GM23338 (cell line): ENCODE measurements at regions not wholly inside any gene's neighbourhood (a gene's known extent, or its start where the extent isn't known, plus 50 kb on each side); places are given as distances from the start of the nearest gene placed in this dataset.

Experiments
- ATAC-seq: fragments of 200-7000 bp; cut with Tn5 transposase; 3 replicates; pipeline ENCODE4 v1.9.1; 2020
- DNase-seq: peaks from one replicate; pipeline ENCODE4 v3.0.0-alpha.2; 2015; ENCODE audit warnings: low spot score
- H2AFZ ChIP-seq: fragments of 200-600 bp; sonication (generic); 2 replicates; pipeline ENCODE4 v1.8.0; 2016; ENCODE audit warnings: antibody characterized with exemption, mild to moderate bottlenecking, moderate library complexity
- H3F3A ChIP-seq: fragments of 200-600 bp; sonication (generic); replicated peaks from 2 replicates; pipeline ENCODE4 v1.8.0; 2017; ENCODE audit warnings: antibody characterized with exemption, mixed run types, low read depth
- H3K27ac ChIP-seq: fragments of 200-600 bp; sonication (generic); 2 replicates; pipeline ENCODE4 v1.6.1; 2016; ENCODE audit warnings: low read depth
- H3K27me3 ChIP-seq: fragments of 200-600 bp; sonication (generic); 2 replicates; pipeline ENCODE4 v1.8.0; 2016; ENCODE audit warnings: mild to moderate bottlenecking, mixed run types, moderate library complexity; ENCODE audit not compliant: insufficient read depth
- H3K36me3 ChIP-seq: fragments of 200-600 bp; sonication (generic); 2 replicates; pipeline ENCODE4 v1.8.0; 2016; ENCODE audit warnings: mild to moderate bottlenecking; ENCODE audit not compliant: insufficient read depth
- H3K4me1 ChIP-seq: fragments of 200-600 bp; sonication (generic); 2 replicates; pipeline ENCODE4 v1.8.0; 2016; ENCODE audit warnings: mild to moderate bottlenecking, moderate library complexity; ENCODE audit not compliant: insufficient read depth
- H3K4me2 ChIP-seq: fragments of 200-600 bp; sonication (generic); 2 replicates; pipeline ENCODE4 v1.7.1; 2017; ENCODE audit warnings: mixed run types
- H3K4me3 ChIP-seq: fragments of 200-600 bp; sonication (generic); 2 replicates; pipeline ENCODE4 v1.6.1; 2016; ENCODE audit warnings: mixed run types
- H3K79me2 ChIP-seq: fragments of 200-600 bp; sonication (generic); replicated peaks from 2 replicates; pipeline ENCODE4 v1.8.0; 2017; ENCODE audit warnings: mild to moderate bottlenecking; ENCODE audit not compliant: insufficient read depth
- H3K9me2 ChIP-seq: fragments of 200-600 bp; sonication (generic); 2 replicates; pipeline ENCODE4 v1.8.0; 2017; ENCODE audit not compliant: insufficient read depth
- H4K20me1 ChIP-seq: fragments of 200-600 bp; sonication (generic); replicated peaks from 2 replicates; pipeline ENCODE4 v1.8.0; 2017; ENCODE audit warnings: mild to moderate bottlenecking; ENCODE audit not compliant: insufficient read depth
- H3K27ac Mint-ChIP-seq: 2 replicates; pipeline ENCODE4 v1.8.0; 2020; ENCODE audit warnings: inconsistent platforms, mild to moderate bottlenecking, moderate library complexity, mixed read lengths
- H3K27me3 Mint-ChIP-seq: 3 replicates; pipeline ENCODE4 v1.8.0; 2022; ENCODE audit warnings: low read depth, mild to moderate bottlenecking, moderate library complexity, mixed read lengths, inconsistent platforms; ENCODE audit not compliant: insufficient read depth, poor library complexity
- H3K36me3 Mint-ChIP-seq: 3 replicates; pipeline ENCODE4 v1.8.0; 2021; ENCODE audit warnings: low read depth, mild to moderate bottlenecking, inconsistent platforms, moderate library complexity, mixed read lengths
- H3K4me1 Mint-ChIP-seq: 3 replicates; pipeline ENCODE4 v1.8.0; 2020; ENCODE audit warnings: mild to moderate bottlenecking, inconsistent platforms, mixed read lengths
- H3K4me3 Mint-ChIP-seq: 3 replicates; pipeline ENCODE4 v1.8.0; 2021; ENCODE audit warnings: moderate library complexity, mild to moderate bottlenecking, inconsistent platforms, mixed read lengths
- H3K9me3 Mint-ChIP-seq: 3 replicates; pipeline ENCODE4 v1.8.0; 2020; ENCODE audit warnings: moderate library complexity, mild to moderate bottlenecking, inconsistent platforms, mixed read lengths
- CREB1 ChIP-seq: fragments of 250-450 bp; sonication (Bioruptor Pico); IDR thresholded peaks from 2 replicates; pipeline ENCODE4 v1.5.0; 2020; ENCODE audit warnings: low read depth, mild to moderate bottlenecking, moderate library complexity
- EZH2 ChIP-seq: fragments of 200-600 bp; sonication (generic); IDR thresholded peaks from one replicate; pipeline ENCODE4 v1.8.0; 2017; ENCODE audit warnings: antibody characterized with exemption, mild to moderate bottlenecking, low read depth; ENCODE audit not compliant: unreplicated experiment
- EZH2phosphoT487 ChIP-seq: fragments of 200-600 bp; sonication (generic); IDR thresholded peaks from one replicate; pipeline ENCODE4 v1.8.1; 2018; ENCODE audit warnings: antibody characterized with exemption; ENCODE audit not compliant: unreplicated experiment
- JUNB ChIP-seq: IDR thresholded peaks from one replicate; pipeline ENCODE4 v1.6.1; 2016; ENCODE audit warnings: antibody characterized with exemption; ENCODE audit not compliant: unreplicated experiment
- NANOG ChIP-seq: IDR thresholded peaks from 2 replicates; pipeline ENCODE4 v1.6.1; 2016; ENCODE audit warnings: antibody characterized with exemption, borderline replicate concordance
- POLR2AphosphoS5 ChIP-seq: IDR thresholded peaks from 2 replicates; pipeline ENCODE4 v1.6.1; 2016; ENCODE audit warnings: antibody characterized with exemption, low read depth
- ZNF114 ChIP-seq: fragments of 250-450 bp; sonication (Bioruptor Pico); IDR thresholded peaks from 2 replicates; pipeline ENCODE4 v1.5.0; 2020; ENCODE audit warnings: mild to moderate bottlenecking, moderate library complexity
- ZNF331 ChIP-seq: fragments of 250-450 bp; sonication (Bioruptor Pico); IDR thresholded peaks from 2 replicates; pipeline ENCODE4 v1.5.0; 2020; ENCODE audit warnings: low read depth, mild to moderate bottlenecking, moderate library complexity
- TF ChIP-seq, protein P1 (sequence below), 2 experiments: fragments of 200-600 bp in 1 of 2; sonication (generic) in 1 of 2; conservative IDR thresholded peaks; 2 replicates each; pipeline versions ENCODE4 v1.5.1 to v1.6.1; 2016 to 2017; ENCODE audit warnings: antibody characterized with exemption in 2 of 2, low read depth in 2 of 2, mild to moderate bottlenecking in 2 of 2, moderate library complexity in 1 of 2
- TF ChIP-seq, protein P2 (sequence below): IDR thresholded peaks from one replicate; pipeline ENCODE4 v1.6.1; 2018; ENCODE audit warnings: antibody characterized with exemption; ENCODE audit not compliant: unreplicated experiment

DNA sequence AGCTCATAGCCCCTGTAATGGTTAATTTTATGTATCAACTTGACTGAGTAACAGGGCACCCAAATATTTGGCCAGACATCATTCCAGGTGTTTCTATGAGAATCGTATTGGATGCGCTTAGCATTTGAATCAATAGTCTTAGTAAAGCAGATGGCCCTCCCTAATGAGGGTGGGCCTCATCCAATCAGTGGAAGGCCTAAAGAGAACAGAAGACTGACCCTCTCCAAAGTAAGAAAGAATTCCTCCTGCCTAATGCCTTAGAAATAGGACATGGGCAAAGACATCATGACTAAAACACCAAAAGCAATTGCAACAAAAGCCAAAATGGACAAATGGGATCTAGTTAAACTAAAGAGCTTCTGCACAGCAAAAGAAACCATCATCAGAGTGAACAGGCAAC lies 352.5 kb upstream of the SASH1 start:
- no peak overlapping the region for H3K27ac Mint-ChIP-seq
- H3K36me3 ChIP-seq = no peaks in the 10 kb centered on the region
- no peaks in the 10 kb centered on the region for H4K20me1 ChIP-seq
- H3K4me3 ChIP-seq = no peak overlapping the region
- no peaks in the 10 kb centered on the region for H3K4me1 Mint-ChIP-seq
- DNase-seq = no peak
- no peak overlapping the region for H3K4me2 ChIP-seq
- no peaks in the 10 kb centered on the region for H3F3A ChIP-seq
- H3K9me3 Mint-ChIP-seq = no peaks in the 10 kb centered on the region
- H3K27me3 ChIP-seq = no peaks in the 10 kb centered on the region
- no peak for ATAC-seq
- no peak overlapping the region for H2AFZ ChIP-seq
- H3K36me3 Mint-ChIP-seq = no peaks in the 10 kb centered on the region
- no peaks in the 10 kb centered on the region for H3K79me2 ChIP-seq
- no peaks in the 10 kb centered on the region for H3K4me1 ChIP-seq
- H3K27me3 Mint-ChIP-seq = no peaks in the 10 kb centered on the region
- H3K27ac ChIP-seq = no peak overlapping the region
- peaks cover 10% of the 10 kb centered on the region; the same call in 1 of the 2 replicates for H3K9me2 ChIP-seq
- TF ChIP-seq, protein P1, sequence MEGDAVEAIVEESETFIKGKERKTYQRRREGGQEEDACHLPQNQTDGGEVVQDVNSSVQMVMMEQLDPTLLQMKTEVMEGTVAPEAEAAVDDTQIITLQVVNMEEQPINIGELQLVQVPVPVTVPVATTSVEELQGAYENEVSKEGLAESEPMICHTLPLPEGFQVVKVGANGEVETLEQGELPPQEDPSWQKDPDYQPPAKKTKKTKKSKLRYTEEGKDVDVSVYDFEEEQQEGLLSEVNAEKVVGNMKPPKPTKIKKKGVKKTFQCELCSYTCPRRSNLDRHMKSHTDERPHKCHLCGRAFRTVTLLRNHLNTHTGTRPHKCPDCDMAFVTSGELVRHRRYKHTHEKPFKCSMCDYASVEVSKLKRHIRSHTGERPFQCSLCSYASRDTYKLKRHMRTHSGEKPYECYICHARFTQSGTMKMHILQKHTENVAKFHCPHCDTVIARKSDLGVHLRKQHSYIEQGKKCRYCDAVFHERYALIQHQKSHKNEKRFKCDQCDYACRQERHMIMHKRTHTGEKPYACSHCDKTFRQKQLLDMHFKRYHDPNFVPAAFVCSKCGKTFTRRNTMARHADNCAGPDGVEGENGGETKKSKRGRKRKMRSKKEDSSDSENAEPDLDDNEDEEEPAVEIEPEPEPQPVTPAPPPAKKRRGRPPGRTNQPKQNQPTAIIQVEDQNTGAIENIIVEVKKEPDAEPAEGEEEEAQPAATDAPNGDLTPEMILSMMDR (conservative IDR thresholded peaks at IDR 0.05; ENCODE audit: low read depth in 2 of 2) = no peak
- TF ChIP-seq EZH2 = no peak
- TF ChIP-seq EZH2phosphoT487 = no peak
- TF ChIP-seq ZNF114 (CRISPR knock-in tag) = no peak
- no peak for TF ChIP-seq ZNF331 (CRISPR knock-in tag)
- TF ChIP-seq, protein P2, sequence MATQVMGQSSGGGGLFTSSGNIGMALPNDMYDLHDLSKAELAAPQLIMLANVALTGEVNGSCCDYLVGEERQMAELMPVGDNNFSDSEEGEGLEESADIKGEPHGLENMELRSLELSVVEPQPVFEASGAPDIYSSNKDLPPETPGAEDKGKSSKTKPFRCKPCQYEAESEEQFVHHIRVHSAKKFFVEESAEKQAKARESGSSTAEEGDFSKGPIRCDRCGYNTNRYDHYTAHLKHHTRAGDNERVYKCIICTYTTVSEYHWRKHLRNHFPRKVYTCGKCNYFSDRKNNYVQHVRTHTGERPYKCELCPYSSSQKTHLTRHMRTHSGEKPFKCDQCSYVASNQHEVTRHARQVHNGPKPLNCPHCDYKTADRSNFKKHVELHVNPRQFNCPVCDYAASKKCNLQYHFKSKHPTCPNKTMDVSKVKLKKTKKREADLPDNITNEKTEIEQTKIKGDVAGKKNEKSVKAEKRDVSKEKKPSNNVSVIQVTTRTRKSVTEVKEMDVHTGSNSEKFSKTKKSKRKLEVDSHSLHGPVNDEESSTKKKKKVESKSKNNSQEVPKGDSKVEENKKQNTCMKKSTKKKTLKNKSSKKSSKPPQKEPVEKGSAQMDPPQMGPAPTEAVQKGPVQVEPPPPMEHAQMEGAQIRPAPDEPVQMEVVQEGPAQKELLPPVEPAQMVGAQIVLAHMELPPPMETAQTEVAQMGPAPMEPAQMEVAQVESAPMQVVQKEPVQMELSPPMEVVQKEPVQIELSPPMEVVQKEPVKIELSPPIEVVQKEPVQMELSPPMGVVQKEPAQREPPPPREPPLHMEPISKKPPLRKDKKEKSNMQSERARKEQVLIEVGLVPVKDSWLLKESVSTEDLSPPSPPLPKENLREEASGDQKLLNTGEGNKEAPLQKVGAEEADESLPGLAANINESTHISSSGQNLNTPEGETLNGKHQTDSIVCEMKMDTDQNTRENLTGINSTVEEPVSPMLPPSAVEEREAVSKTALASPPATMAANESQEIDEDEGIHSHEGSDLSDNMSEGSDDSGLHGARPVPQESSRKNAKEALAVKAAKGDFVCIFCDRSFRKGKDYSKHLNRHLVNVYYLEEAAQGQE = no peak
- TF ChIP-seq NANOG = no peak
- TF ChIP-seq JUNB = no peak
- no peak for TF ChIP-seq CREB1 (CRISPR knock-in tag)
- no peak for TF ChIP-seq POLR2AphosphoS5
- no peak overlapping the region for H3K4me3 Mint-ChIP-seq

DNA sequence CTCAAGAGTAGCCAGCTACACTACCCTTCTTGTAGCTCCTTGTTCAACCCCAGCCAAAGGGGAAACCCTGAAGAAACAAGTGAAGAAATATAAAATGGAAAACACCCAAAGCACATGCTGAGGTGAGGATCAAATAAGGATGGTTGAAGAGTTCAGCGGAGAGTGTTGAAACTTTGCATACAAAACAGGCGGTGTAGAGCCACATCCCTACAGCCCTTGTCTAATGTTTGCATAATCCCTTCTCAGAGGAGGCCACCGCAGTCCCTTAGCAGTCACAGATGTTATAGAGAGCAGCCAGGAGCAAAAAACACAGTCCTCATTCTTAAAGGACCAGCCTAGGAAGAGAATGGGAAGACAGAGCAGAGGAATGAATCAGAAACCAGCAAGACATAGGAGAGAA lies 350.7 kb upstream of the SASH1 start:
- no peaks in the 10 kb centered on the region for H3K36me3 ChIP-seq
- DNase-seq (no peak), ATAC-seq (no peak)
- no peaks in the 10 kb centered on the region for H3K4me1 ChIP-seq
- peaks cover 6% of the 10 kb centered on the region; the same call in 1 of the 2 replicates for H3K9me2 ChIP-seq
- H3K4me1 Mint-ChIP-seq = no peaks in the 10 kb centered on the region
- H3K27me3 Mint-ChIP-seq = no peaks in the 10 kb centered on the region
- H3K9me3 Mint-ChIP-seq = no peaks in the 10 kb centered on the region
- no peaks in the 10 kb centered on the region for H3K27me3 ChIP-seq
- H3K79me2 ChIP-seq = no peaks in the 10 kb centered on the region
- no peak overlapping the region for H3K4me3 Mint-ChIP-seq
- H3K4me2 ChIP-seq = no peak overlapping the region
- H3F3A ChIP-seq = no peaks in the 10 kb centered on the region
- H3K27ac Mint-ChIP-seq = no peak overlapping the region
- H3K4me3 ChIP-seq = no peak overlapping the region
- H4K20me1 ChIP-seq = no peaks in the 10 kb centered on the region
- H3K36me3 Mint-ChIP-seq = no peaks in the 10 kb centered on the region
- no peak overlapping the region for H3K27ac ChIP-seq
- TF ChIP-seq ZNF331 (CRISPR knock-in tag) (no peak), ZNF114 (CRISPR knock-in tag) (no peak), EZH2phosphoT487 (no peak), EZH2 (no peak), NANOG (no peak)
- TF ChIP-seq, protein P2 = no peak
- no peak overlapping the region for H2AFZ ChIP-seq
